ENCODE measurements at regions not wholly inside any gene's neighbourhood (a gene's known extent, or its start where the extent isn't known, plus 50 kb on each side); places are given as distances from the start of the nearest gene placed in this dataset.

DNA sequence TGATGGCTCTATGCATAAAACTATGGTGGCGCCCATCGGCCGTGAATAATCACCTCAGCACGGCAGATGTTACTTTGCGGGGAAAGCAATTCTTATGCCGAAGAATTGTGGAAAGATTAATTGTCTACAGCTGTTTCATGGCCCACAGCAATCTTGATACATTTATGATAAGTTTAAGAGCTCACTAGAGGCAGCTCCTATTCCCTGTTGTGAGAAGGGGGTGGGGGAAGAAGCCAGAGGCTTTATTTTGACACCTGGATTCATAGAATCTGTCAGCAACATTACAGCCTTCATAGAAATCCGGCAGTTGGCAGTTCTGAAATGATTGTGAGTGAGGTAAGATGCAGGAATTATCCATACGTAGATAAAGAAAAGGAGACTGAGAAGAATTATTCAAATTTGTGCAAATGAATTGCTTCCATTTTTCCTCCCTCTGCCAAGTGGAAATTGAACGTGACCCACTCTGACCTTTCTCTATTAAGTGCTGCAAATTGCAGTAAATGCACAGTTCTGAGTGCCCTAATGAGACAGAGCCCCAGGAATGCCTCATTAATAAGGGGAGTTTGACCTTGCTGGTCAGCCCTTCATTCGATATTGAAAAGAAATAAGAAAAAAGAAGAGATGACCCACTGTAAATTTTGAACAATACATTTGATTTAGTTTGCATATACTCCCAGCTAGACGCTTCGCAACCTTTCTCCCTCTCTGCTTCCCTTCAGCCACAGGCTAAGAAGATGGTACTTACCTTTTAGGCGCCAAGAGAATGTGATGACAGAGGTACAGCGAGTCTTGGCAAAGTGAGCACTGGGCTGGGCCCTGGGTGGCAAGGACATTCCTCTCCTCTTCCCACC lies 188.8 kb downstream of the GPAT3 start:
- FAIRE-seq (no peak), DNase-seq (ENCODE audit: low read depth, low spot score) (no peak)
- POLR2A ChIA-PET: no interaction called here
- no TSS peak for BruUV-seq (replicated peaks)
- Histone ChIP-seq H4K20me1 (replicated peaks; ENCODE audit: control insufficient read depth, extremely low read depth, insufficient read depth, low read length) (no peaks in the 10 kb centered on the region), H3K4me2 (ENCODE audit: insufficient read depth, low read length) (no peak overlapping the region), H3K4me1 (ENCODE audit: control insufficient read depth, extremely low read depth, insufficient read depth, low read length) (no peaks in the 10 kb centered on the region), H3K79me2 (ENCODE audit: control insufficient read depth, insufficient read depth, low read length) (no peaks in the 10 kb centered on the region), H3K9me3 (replicated peaks; ENCODE audit: control insufficient read depth, insufficient read depth, low read length) (no peaks in the 10 kb centered on the region), H3K36me3 (ENCODE audit: control insufficient read depth in 2 of 2, extremely low read depth in 1 of 2, insufficient read depth in 2 of 2, low read length in 2 of 2) (no peaks in the 10 kb centered on the region), H3K9ac (replicated peaks; ENCODE audit: extremely low read depth, insufficient read depth, low read length) (no peak overlapping the region), H3K27ac (ENCODE audit: insufficient read depth, low read depth, low read length) (no peak overlapping the region), H3K27me3 (ENCODE audit: control insufficient read depth in 2 of 2, insufficient read depth in 2 of 2, low read length in 2 of 2) (no peaks in the 10 kb centered on the region), H3K4me3 (replicated peaks in 1 of 3; ENCODE audit: insufficient read depth in 1 of 3, low read depth in 1 of 3, low read length in 3 of 3) (no peak overlapping the region), H2AFZ (ENCODE audit: low read depth, low read length) (no peak overlapping the region), H3K9me1 (replicated peaks; ENCODE audit: control insufficient read depth, extremely low read depth, insufficient read depth, low read length) (no peaks in the 10 kb centered on the region)
- intact Hi-C loops (cut with micrococcal nuclease): no loop called here
- CTCF ChIA-PET: no interaction called here
- TF ChIP-seq MYC (IDR thresholded peaks at IDR 0.05; ENCODE audit: low read depth, low read length) (no peak), POLR2A (IDR thresholded peaks at IDR 0.05; ENCODE audit: low read depth, low read length) (no peak), POLR2AphosphoS5 (IDR thresholded peaks at IDR 0.05; ENCODE audit: insufficient read depth, low read depth, low read length) (no peak)
- TF ChIP-seq, protein P1, sequence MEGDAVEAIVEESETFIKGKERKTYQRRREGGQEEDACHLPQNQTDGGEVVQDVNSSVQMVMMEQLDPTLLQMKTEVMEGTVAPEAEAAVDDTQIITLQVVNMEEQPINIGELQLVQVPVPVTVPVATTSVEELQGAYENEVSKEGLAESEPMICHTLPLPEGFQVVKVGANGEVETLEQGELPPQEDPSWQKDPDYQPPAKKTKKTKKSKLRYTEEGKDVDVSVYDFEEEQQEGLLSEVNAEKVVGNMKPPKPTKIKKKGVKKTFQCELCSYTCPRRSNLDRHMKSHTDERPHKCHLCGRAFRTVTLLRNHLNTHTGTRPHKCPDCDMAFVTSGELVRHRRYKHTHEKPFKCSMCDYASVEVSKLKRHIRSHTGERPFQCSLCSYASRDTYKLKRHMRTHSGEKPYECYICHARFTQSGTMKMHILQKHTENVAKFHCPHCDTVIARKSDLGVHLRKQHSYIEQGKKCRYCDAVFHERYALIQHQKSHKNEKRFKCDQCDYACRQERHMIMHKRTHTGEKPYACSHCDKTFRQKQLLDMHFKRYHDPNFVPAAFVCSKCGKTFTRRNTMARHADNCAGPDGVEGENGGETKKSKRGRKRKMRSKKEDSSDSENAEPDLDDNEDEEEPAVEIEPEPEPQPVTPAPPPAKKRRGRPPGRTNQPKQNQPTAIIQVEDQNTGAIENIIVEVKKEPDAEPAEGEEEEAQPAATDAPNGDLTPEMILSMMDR (IDR thresholded peaks at IDR 0.05; ENCODE audit: extremely low read depth in 1 of 2, insufficient read depth in 1 of 2, low read depth in 1 of 2, low read length in 2 of 2): no peak
- TF ChIP-seq, protein P2, sequence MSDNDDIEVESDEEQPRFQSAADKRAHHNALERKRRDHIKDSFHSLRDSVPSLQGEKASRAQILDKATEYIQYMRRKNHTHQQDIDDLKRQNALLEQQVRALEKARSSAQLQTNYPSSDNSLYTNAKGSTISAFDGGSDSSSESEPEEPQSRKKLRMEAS (IDR thresholded peaks at IDR 0.05; ENCODE audit: insufficient read depth, insufficient read length): no peak
- dilution Hi-C loops (cut with MboI; ENCODE audit: extremely low pct_ligation_motif_present, low sequenced_read_pairs): no loop called here

DNA sequence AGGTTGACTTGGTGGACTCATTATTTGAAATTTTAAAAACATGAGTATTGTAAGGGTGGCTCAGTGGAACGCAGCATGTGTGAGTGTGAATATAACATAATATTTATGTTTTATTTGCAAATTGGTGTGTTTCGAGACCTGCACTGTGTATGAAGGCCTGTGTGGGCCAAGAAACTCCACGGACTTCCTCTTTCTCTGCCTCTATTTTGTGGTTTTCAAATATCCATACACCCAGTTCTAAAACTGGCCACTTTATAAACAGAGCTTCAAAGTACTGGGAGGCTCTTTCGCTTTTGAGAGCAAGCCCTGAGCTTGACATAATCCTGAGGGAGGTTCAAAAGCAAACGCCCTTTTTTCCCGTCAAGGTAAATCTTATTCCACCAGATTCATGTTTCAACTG lies 187.7 kb downstream of the GPAT3 start:
- Histone ChIP-seq H3K27me3 (ENCODE audit: control insufficient read depth in 2 of 2, insufficient read depth in 2 of 2, low read length in 2 of 2) (no peaks in the 10 kb centered on the region), H2AFZ (ENCODE audit: low read depth, low read length) (no peak overlapping the region), H3K4me3 (replicated peaks in 1 of 3; ENCODE audit: insufficient read depth in 1 of 3, low read depth in 1 of 3, low read length in 3 of 3) (no peak overlapping the region), H3K36me3 (ENCODE audit: control insufficient read depth in 2 of 2, extremely low read depth in 1 of 2, insufficient read depth in 2 of 2, low read length in 2 of 2) (no peaks in the 10 kb centered on the region), H4K20me1 (replicated peaks; ENCODE audit: control insufficient read depth, extremely low read depth, insufficient read depth, low read length) (no peaks in the 10 kb centered on the region), H3K9me1 (replicated peaks; ENCODE audit: control insufficient read depth, extremely low read depth, insufficient read depth, low read length) (no peaks in the 10 kb centered on the region), H3K4me2 (ENCODE audit: insufficient read depth, low read length) (no peak overlapping the region), H3K27ac (ENCODE audit: insufficient read depth, low read depth, low read length) (no peak overlapping the region), H3K4me1 (ENCODE audit: control insufficient read depth, extremely low read depth, insufficient read depth, low read length) (no peaks in the 10 kb centered on the region), H3K9ac (replicated peaks; ENCODE audit: extremely low read depth, insufficient read depth, low read length) (no peak overlapping the region), H3K79me2 (ENCODE audit: control insufficient read depth, insufficient read depth, low read length) (no peaks in the 10 kb centered on the region), H3K9me3 (replicated peaks; ENCODE audit: control insufficient read depth, insufficient read depth, low read length) (no peaks in the 10 kb centered on the region)
- dilution Hi-C loops (cut with MboI; ENCODE audit: extremely low pct_ligation_motif_present, low sequenced_read_pairs) (no loop called here), intact Hi-C loops (cut with micrococcal nuclease) (no loop called here)
- CTCF ChIA-PET: interaction anchor here (0.6 kb wide), 1 partner anchor 48 kb away, joined by 3 read pairs; no protein-coding TSS in a partner anchor
- BruUV-seq (replicated peaks): no TSS peak
- POLR2A ChIA-PET: no interaction called here
- DNase-seq (ENCODE audit: low read depth, low spot score): no peak
- TF ChIP-seq, protein P2 (IDR thresholded peaks at IDR 0.05; ENCODE audit: insufficient read depth, insufficient read length): no peak
- TF ChIP-seq JUN (IDR thresholded peaks at IDR 0.05; ENCODE audit: borderline replicate concordance, insufficient read depth, insufficient read length, low read depth) (no peak), POLR2AphosphoS5 (IDR thresholded peaks at IDR 0.05; ENCODE audit: insufficient read depth, low read depth, low read length) (no peak), GATA2 (IDR thresholded peaks at IDR 0.05; ENCODE audit: insufficient read depth, insufficient read length, low read depth, low read length) (no peak), EZH2 (IDR thresholded peaks at IDR 0.05; ENCODE audit: borderline replicate concordance, low read depth, low read length, severe bottlenecking) (no peak), FOS (IDR thresholded peaks at IDR 0.05; ENCODE audit: borderline replicate concordance, insufficient read depth, low read length) (no peak), MYC (IDR thresholded peaks at IDR 0.05; ENCODE audit: low read depth, low read length) (no peak), POLR2A (IDR thresholded peaks at IDR 0.05; ENCODE audit: low read depth, low read length) (no peak)
- TF ChIP-seq, protein P1 (IDR thresholded peaks at IDR 0.05; ENCODE audit: extremely low read depth in 1 of 2, insufficient read depth in 1 of 2, low read depth in 1 of 2, low read length in 2 of 2): no peak
- FAIRE-seq: no peak
